ENCODE measurements at regions not wholly inside any gene's neighbourhood (a gene's known extent, or its start where the extent isn't known, plus 50 kb on each side); places are given as distances from the start of the nearest gene placed in this dataset.

DNA sequence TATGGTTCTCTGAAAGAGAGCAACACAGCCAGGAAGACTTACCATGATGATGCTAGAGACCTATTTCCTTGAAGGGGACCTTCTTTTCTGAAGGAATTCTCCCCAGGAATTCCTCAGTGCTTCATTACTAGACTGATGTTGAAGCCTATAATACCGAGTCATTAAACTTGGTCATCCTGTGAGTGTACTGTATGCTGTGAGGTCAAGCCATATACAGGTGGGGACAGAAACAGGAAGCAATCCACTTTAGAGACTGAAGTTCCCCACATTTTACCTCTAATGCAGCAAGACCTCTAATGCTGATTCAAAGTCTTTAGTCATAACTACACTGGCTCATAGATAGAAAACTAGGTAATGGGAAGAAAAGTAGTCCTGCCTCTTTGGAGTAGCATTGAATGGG, 77.1 kb upstream of the RASEF start:
- TF ChIP-seq, protein P1, sequence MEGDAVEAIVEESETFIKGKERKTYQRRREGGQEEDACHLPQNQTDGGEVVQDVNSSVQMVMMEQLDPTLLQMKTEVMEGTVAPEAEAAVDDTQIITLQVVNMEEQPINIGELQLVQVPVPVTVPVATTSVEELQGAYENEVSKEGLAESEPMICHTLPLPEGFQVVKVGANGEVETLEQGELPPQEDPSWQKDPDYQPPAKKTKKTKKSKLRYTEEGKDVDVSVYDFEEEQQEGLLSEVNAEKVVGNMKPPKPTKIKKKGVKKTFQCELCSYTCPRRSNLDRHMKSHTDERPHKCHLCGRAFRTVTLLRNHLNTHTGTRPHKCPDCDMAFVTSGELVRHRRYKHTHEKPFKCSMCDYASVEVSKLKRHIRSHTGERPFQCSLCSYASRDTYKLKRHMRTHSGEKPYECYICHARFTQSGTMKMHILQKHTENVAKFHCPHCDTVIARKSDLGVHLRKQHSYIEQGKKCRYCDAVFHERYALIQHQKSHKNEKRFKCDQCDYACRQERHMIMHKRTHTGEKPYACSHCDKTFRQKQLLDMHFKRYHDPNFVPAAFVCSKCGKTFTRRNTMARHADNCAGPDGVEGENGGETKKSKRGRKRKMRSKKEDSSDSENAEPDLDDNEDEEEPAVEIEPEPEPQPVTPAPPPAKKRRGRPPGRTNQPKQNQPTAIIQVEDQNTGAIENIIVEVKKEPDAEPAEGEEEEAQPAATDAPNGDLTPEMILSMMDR (IDR thresholded peaks at IDR 0.05) = no peak
- no peak for TF ChIP-seq POLR2AphosphoS5 (IDR thresholded peaks at IDR 0.05)
